ENCODE measurements at regions not wholly inside any gene's neighbourhood (a gene's known extent, or its start where the extent isn't known, plus 50 kb on each side); places are given as distances from the start of the nearest gene placed in this dataset.

- no peaks in the 10 kb centered on the region for H3K27me3 Mint-ChIP-seq
- H3K27ac Mint-ChIP-seq, result no peak overlapping the region
- intact Hi-C loops (cut with DNase I, micrococcal nuclease), result no loop called here
- ChIA-PET POLR2A (no interaction called here), CTCF (no interaction called here)
- H3K36me3 Mint-ChIP-seq (ENCODE audit: low read depth), result no peaks in the 10 kb centered on the region
- H3K9me3 Mint-ChIP-seq (ENCODE audit: low read depth), result no peaks in the 10 kb centered on the region
- no peak for DNase-seq
- ATAC-seq, result no peak
- peaks cover 9% of the 10 kb centered on the region for H3K4me1 Mint-ChIP-seq
- no peak overlapping the region for H3K4me3 Mint-ChIP-seq
Measured at GRCh38 chr7:157483971-157484410, 147.2 kb downstream of the DNAJB6 start.

- no peaks in the 10 kb centered on the region for H3K36me3 Mint-ChIP-seq (ENCODE audit: low read depth)
- ATAC-seq, result no peak
- intact Hi-C loops (cut with DNase I, micrococcal nuclease), result no loop called here
- H3K27me3 Mint-ChIP-seq, result no peaks in the 10 kb centered on the region
- peaks cover 5% of the 10 kb centered on the region for H3K4me1 Mint-ChIP-seq
- H3K4me3 Mint-ChIP-seq, result no peak overlapping the region
- POLR2A ChIA-PET, result no interaction called here
- CTCF ChIA-PET, result interaction anchor here (0.6 kb wide), 1 partner anchor 409 kb away, joined by 4 read pairs; no protein-coding TSS in a partner anchor
- no peak overlapping the region for H3K27ac Mint-ChIP-seq
- no peaks in the 10 kb centered on the region for H3K9me3 Mint-ChIP-seq (ENCODE audit: low read depth)
- DNase-seq, result no peak
Measured at GRCh38 chr7:157484411-157485081, 147.7 kb downstream of the DNAJB6 start.

GRCh38 chr7:157485361-157485831 lies 148.6 kb downstream of the DNAJB6 start:
- ChIA-PET POLR2A (no interaction called here), CTCF (interaction anchor here (0.6 kb wide), 1 partner anchor 408 kb away, joined by 4 read pairs; no protein-coding TSS in a partner anchor)
- no peaks in the 10 kb centered on the region for H3K27me3 Mint-ChIP-seq
- H3K36me3 Mint-ChIP-seq (ENCODE audit: low read depth), result no peaks in the 10 kb centered on the region
- intact Hi-C loops (cut with DNase I, micrococcal nuclease), result no loop called here
- H3K4me3 Mint-ChIP-seq, result no peak overlapping the region
- ATAC-seq, result no peak
- peaks cover 11% of the 10 kb centered on the region for H3K4me1 Mint-ChIP-seq
- DNase-seq, result no peak
- no peak overlapping the region for H3K27ac Mint-ChIP-seq
- peaks cover under 1% of the 10 kb centered on the region for H3K9me3 Mint-ChIP-seq (ENCODE audit: low read depth)

GRCh38 chr7:157486007-157486755 lies 149.4 kb downstream of the DNAJB6 start:
- H3K4me1 Mint-ChIP-seq, result peaks cover 19% of the 10 kb centered on the region
- CTCF ChIA-PET, result no interaction called here
- intact Hi-C loops (cut with DNase I, micrococcal nuclease), result no loop called here
- POLR2A ChIA-PET, result no interaction called here
- no peak overlapping the region for H3K4me3 Mint-ChIP-seq
- no peaks in the 10 kb centered on the region for H3K27me3 Mint-ChIP-seq
- DNase-seq, result no peak
- H3K36me3 Mint-ChIP-seq (ENCODE audit: low read depth), result no peaks in the 10 kb centered on the region
- no peak for ATAC-seq
- H3K27ac Mint-ChIP-seq, result no peak overlapping the region
- H3K9me3 Mint-ChIP-seq (ENCODE audit: low read depth), result peaks cover 7% of the 10 kb centered on the region

- H3K4me1 Mint-ChIP-seq, result peaks cover 20% of the 10 kb centered on the region
Measured at GRCh38 chr7:157487046-157487770, 150.4 kb downstream of the DNAJB6 start.

GRCh38 chr7:157488281-157488680 lies 151.5 kb downstream of the DNAJB6 start:
- Mint-ChIP-seq H3K4me3 (no peak overlapping the region), H3K27ac (no peak overlapping the region), H3K36me3 (ENCODE audit: low read depth) (no peaks in the 10 kb centered on the region), H3K9me3 (ENCODE audit: low read depth) (peaks cover 14% of the 10 kb centered on the region), H3K27me3 (peaks cover 4% of the 10 kb centered on the region), H3K4me1 (peaks cover 22% of the 10 kb centered on the region)
- ATAC-seq (no peak), DNase-seq (no peak)
- POLR2A ChIA-PET, result no interaction called here
- CTCF ChIA-PET, result no interaction called here
- intact Hi-C loops (cut with DNase I, micrococcal nuclease), result no loop called here

More at GRCh38 chr7:157487046-157487770, 150.4 kb downstream of the DNAJB6 start:
- CTCF ChIA-PET, result no interaction called here
- no peak for ATAC-seq
- no peak for DNase-seq
- H3K27me3 Mint-ChIP-seq, result peaks cover under 1% of the 10 kb centered on the region
- POLR2A ChIA-PET, result no interaction called here
- H3K36me3 Mint-ChIP-seq (ENCODE audit: low read depth), result no peaks in the 10 kb centered on the region
- no peak overlapping the region for H3K27ac Mint-ChIP-seq
- intact Hi-C loops (cut with DNase I, micrococcal nuclease), result no loop called here
- peaks cover 11% of the 10 kb centered on the region for H3K9me3 Mint-ChIP-seq (ENCODE audit: low read depth)
- no peak overlapping the region for H3K4me3 Mint-ChIP-seq

GRCh38 chr7:157488966-157489365 lies 152.2 kb downstream of the DNAJB6 start:
- H3K4me1 Mint-ChIP-seq, result peaks cover 25% of the 10 kb centered on the region
- intact Hi-C loops (cut with DNase I, micrococcal nuclease), result no loop called here
- H3K27me3 Mint-ChIP-seq, result peaks cover 7% of the 10 kb centered on the region
- H3K4me3 Mint-ChIP-seq, result no peak overlapping the region
- H3K36me3 Mint-ChIP-seq (ENCODE audit: low read depth), result no peaks in the 10 kb centered on the region
- ATAC-seq (no peak), DNase-seq (no peak)
- ChIA-PET POLR2A (interaction anchor here (0.6 kb wide), 1 partner anchor 457 kb away, joined by 4 read pairs; no protein-coding TSS in a partner anchor), CTCF (no interaction called here)
- H3K27ac Mint-ChIP-seq, result no peak overlapping the region
- peaks cover 14% of the 10 kb centered on the region for H3K9me3 Mint-ChIP-seq (ENCODE audit: low read depth)

Data from activated CD4-positive, alpha-beta T cell treated with anti-CD3 and anti-CD28 coated beads for 36 hours (primary cell).